CD14-positive monocyte (primary cell): ENCODE measurements at regions not wholly inside any gene's neighbourhood (a gene's known extent, or its start where the extent isn't known, plus 50 kb on each side); places are given as distances from the start of the nearest gene placed in this dataset.

Experiments
- DNase-seq, 3 donors: peaks; one replicate each; pipeline ENCODE4 v3.0.0-alpha.2; 2011 to 2022
- H2AFZ ChIP-seq: 2 replicates; pipeline ENCODE4 v1.6.0; 2012; ENCODE audit warnings: mild to moderate bottlenecking, low read depth, low read length, inconsistent platforms; ENCODE audit not compliant: insufficient read depth, poor library complexity, severe bottlenecking
- H3K27ac ChIP-seq, 2 donors: 1 replicate in 1 of 2; 2 replicates in 1 of 2; pipeline ENCODE4 v1.5.1; 2012 to 2013; ENCODE audit warnings: low read length in 2 of 2, control low read depth in 1 of 2, inconsistent platforms in 1 of 2, low read depth in 1 of 2, mild to moderate bottlenecking in 1 of 2
- H3K27me3 ChIP-seq, 2 donors: one replicate each; pipeline versions ENCODE4 v1.6.0 to v1.6.1; 2011 to 2013; ENCODE audit warnings: low read length in 2 of 2; ENCODE audit not compliant: control insufficient read depth in 2 of 2, insufficient read depth in 2 of 2
- H3K36me3 ChIP-seq, 2 donors: replicated peaks in 1 of 2; 1 replicate in 1 of 2; 2 replicates in 1 of 2; pipeline versions ENCODE4 v1.5.1 to v1.6.1; 2012 to 2013; ENCODE audit warnings: low read length in 2 of 2, control low read depth in 1 of 2, inconsistent platforms in 1 of 2, mild to moderate bottlenecking in 1 of 2; ENCODE audit not compliant: insufficient read depth in 2 of 2, control insufficient read depth in 1 of 2
- H3K4me1 ChIP-seq, 2 donors: 1 replicate in 1 of 2; 2 replicates in 1 of 2; pipeline versions ENCODE4 v1.5.1 to v1.6.1; 2012 to 2013; ENCODE audit warnings: low read length in 2 of 2, control low read depth in 1 of 2, inconsistent platforms in 1 of 2, mild to moderate bottlenecking in 1 of 2, moderate library complexity in 1 of 2; ENCODE audit not compliant: insufficient read depth in 2 of 2, control insufficient read depth in 1 of 2
- H3K4me2 ChIP-seq: replicated peaks from 2 replicates; pipeline ENCODE3; 2012; ENCODE audit warnings: low read length, moderate library complexity, mild to moderate bottlenecking; ENCODE audit not compliant: poor library complexity, severe bottlenecking; ENCODE audit errors: extremely low read depth
- H3K4me3 ChIP-seq, 3 experiments: fragments of 200-600 bp in 1 of 3; sonication (generic) in 1 of 3; replicated peaks in 1 of 3; 1 replicate in 2 of 3; 2 replicates in 1 of 3; pipeline ENCODE4 v1.5.1; 2011 to 2013; ENCODE audit warnings: low read length in 3 of 3, mild to moderate bottlenecking in 3 of 3, control low read depth in 2 of 3, low read depth in 2 of 3, inconsistent platforms in 1 of 3, moderate library complexity in 1 of 3
- H3K79me2 ChIP-seq: 2 replicates; pipeline ENCODE4 v1.6.0; 2012; ENCODE audit warnings: mild to moderate bottlenecking, control low read depth, inconsistent platforms, low read length, moderate library complexity; ENCODE audit not compliant: insufficient read depth
- H3K9ac ChIP-seq: 2 replicates; pipeline ENCODE4 v1.6.0; 2017; ENCODE audit warnings: low read length, mild to moderate bottlenecking; ENCODE audit not compliant: insufficient read depth, poor library complexity, severe bottlenecking
- H3K9me3 ChIP-seq, 2 donors: replicated peaks in 1 of 2; 1 replicate in 1 of 2; 2 replicates in 1 of 2; pipeline versions ENCODE4 v1.5.1 to v1.6.1; 2012 to 2013; ENCODE audit warnings: low read length in 2 of 2, control low read depth in 1 of 2; ENCODE audit not compliant: control insufficient read depth in 1 of 2, insufficient read depth in 1 of 2
- H4K20me1 ChIP-seq: 2 replicates; pipeline ENCODE4 v1.6.0; 2012; ENCODE audit warnings: mild to moderate bottlenecking, low read length, control low read depth, moderate library complexity; ENCODE audit not compliant: insufficient read depth
- H3K27ac Mint-ChIP-seq, 7 donors: one replicate each; pipeline ENCODE4 v1.8.0; 2020; ENCODE audit warnings: mild to moderate bottlenecking in 7 of 7, mixed read lengths in 7 of 7, moderate library complexity in 6 of 7, inconsistent platforms in 2 of 7
- H3K27me3 Mint-ChIP-seq, 3 donors: one replicate each; pipeline ENCODE4 v1.8.0; 2021 to 2022; ENCODE audit warnings: low read depth in 3 of 3, mild to moderate bottlenecking in 3 of 3, mixed read lengths in 3 of 3, moderate library complexity in 3 of 3, inconsistent platforms in 1 of 3
- H3K36me3 Mint-ChIP-seq, 2 donors: one replicate each; pipeline ENCODE4 v1.8.0; 2020; ENCODE audit warnings: mixed read lengths in 2 of 2, inconsistent platforms in 1 of 2, mild to moderate bottlenecking in 1 of 2
- H3K4me1 Mint-ChIP-seq: one replicate; pipeline ENCODE4 v1.8.0; 2020; ENCODE audit warnings: mild to moderate bottlenecking, mixed read lengths
- H3K4me3 Mint-ChIP-seq, 2 donors: one replicate each; pipeline ENCODE4 v1.8.0; 2020; ENCODE audit warnings: mild to moderate bottlenecking in 2 of 2, mixed read lengths in 2 of 2, moderate library complexity in 1 of 2
- H3K9me3 Mint-ChIP-seq, 7 donors: one replicate each; pipeline ENCODE4 v1.8.0; 2020 to 2022; ENCODE audit warnings: mixed read lengths in 7 of 7, mild to moderate bottlenecking in 6 of 7, moderate library complexity in 6 of 7, inconsistent platforms in 2 of 7
- CTCF ChIP-seq: fragments of 200-600 bp; IDR thresholded peaks from one replicate; pipeline ENCODE4 v1.8.0; 2022; ENCODE audit warnings: antibody characterized with exemption, mild to moderate bottlenecking
- WGBS: methylation state at CpG from one replicate; pipeline ENCODE4 v1.1.5; 2013; ENCODE audit warnings: missing lambda C conversion rate; ENCODE audit not compliant: insufficient coverage; 5-methylcytosine and 5-hydroxymethylcytosine counted together
- intact Hi-C, 2 donors: fragments of 100-400 bp; cut with micrococcal nuclease; formaldehyde crosslinking; loops; one replicate each; pipeline versions ENCODE4 v1.15.0 to v1.15.1; 2023

DNA sequence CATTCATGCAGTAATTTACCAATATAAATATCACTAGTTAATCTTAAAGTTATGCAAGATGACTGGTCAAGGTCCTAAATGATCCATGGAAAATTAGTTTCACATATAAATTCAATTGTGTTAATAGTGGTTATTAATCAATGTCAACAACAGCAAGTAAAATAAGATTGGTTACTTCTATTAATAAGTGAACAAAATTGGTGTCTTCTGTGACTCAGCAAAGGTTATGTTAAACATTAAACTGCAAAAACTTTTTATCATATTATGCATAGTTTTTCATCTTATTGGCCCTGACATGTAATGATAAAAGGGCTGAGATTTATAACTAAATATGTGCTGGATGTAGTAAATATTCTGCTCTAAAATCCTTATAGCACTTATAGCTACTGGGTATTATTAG, 359.0 kb upstream of the UBE2E3 start:
- no peak overlapping the region for H3K4me2 ChIP-seq
- no peaks in the 10 kb centered on the region for H3K9me3 ChIP-seq
- no peak overlapping the region for H3K4me3 ChIP-seq
- H3K79me2 ChIP-seq: no peaks in the 10 kb centered on the region
- H3K4me3 Mint-ChIP-seq: no peak overlapping the region
- H3K9me3 Mint-ChIP-seq: peaks cover 0 to 4% (median 0%) of the 10 kb centered on the region in 7 donors
- no peaks in the 10 kb centered on the region for H3K36me3 ChIP-seq
- H3K27ac ChIP-seq: no peak overlapping the region
- no peak for TF ChIP-seq CTCF
- no peaks in the 10 kb centered on the region for H4K20me1 ChIP-seq
- no peak for DNase-seq
- H3K27me3 Mint-ChIP-seq: no peaks in the 10 kb centered on the region
- H3K4me1 ChIP-seq: no peaks in the 10 kb centered on the region
- H3K4me1 Mint-ChIP-seq: no peaks in the 10 kb centered on the region
- H2AFZ ChIP-seq: no peak overlapping the region
- H3K27me3 ChIP-seq: no peaks in the 10 kb centered on the region
- H3K36me3 Mint-ChIP-seq: no peaks in the 10 kb centered on the region
- intact Hi-C loops: no loop called here
- no peak overlapping the region for H3K27ac Mint-ChIP-seq
- H3K9ac ChIP-seq: no peak overlapping the region

- no peaks in the 10 kb centered on the region for H3K36me3 Mint-ChIP-seq
- no peak for TF ChIP-seq CTCF
- no peak overlapping the region for H2AFZ ChIP-seq
Measured at GRCh38 chr2:180618570-180618969, 361.8 kb upstream of the UBE2E3 start.

More at GRCh38 chr2:180618570-180618969, 361.8 kb upstream of the UBE2E3 start:
- Histone ChIP-seq H3K27ac (no peak overlapping the region), H3K9me3 (no peaks in the 10 kb centered on the region), H3K27me3 (no peaks in the 10 kb centered on the region), H3K9ac (no peak overlapping the region), H3K36me3 (no peaks in the 10 kb centered on the region), H3K4me2 (no peak overlapping the region), H3K4me1 (no peaks in the 10 kb centered on the region), H3K79me2 (no peaks in the 10 kb centered on the region), H3K4me3 (no peak overlapping the region), H4K20me1 (no peaks in the 10 kb centered on the region)
- no peak overlapping the region for H3K4me3 Mint-ChIP-seq
- intact Hi-C loops: no loop called here
- peaks cover 0 to 4% (median 0%) of the 10 kb centered on the region in 7 donors for H3K9me3 Mint-ChIP-seq
- 73% methylated on average over 2 of the region's 5 CpGs for WGBS
- DNase-seq: no peak
- no peaks in the 10 kb centered on the region for H3K4me1 Mint-ChIP-seq
- H3K27me3 Mint-ChIP-seq: no peaks in the 10 kb centered on the region
- no peak overlapping the region for H3K27ac Mint-ChIP-seq
